Astrocyte (in vitro differentiated cells and primary cell): ENCODE measurements at regions not wholly inside any gene's neighbourhood (a gene's known extent, or its start where the extent isn't known, plus 50 kb on each side); places are given as distances from the start of the nearest gene placed in this dataset.

Source experiments
- DNase-seq: peaks from one replicate; pipeline ENCODE4 v3.0.0-alpha.2; 2010; ENCODE audit warnings: low read depth
- FAIRE-seq: peaks from 2 replicates; lab custom pipeline; 2011; peaks lifted over from hg19 to GRCh38; lab: Jason Lieb, UNC
- H2AFZ ChIP-seq: 2 replicates; pipeline ENCODE4 v1.6.0; 2012; ENCODE audit warnings: low read depth, low read length, inconsistent platforms
- H3K27ac ChIP-seq: 2 replicates; pipeline ENCODE4 v1.5.1; 2011; ENCODE audit warnings: low read depth, low read length, inconsistent platforms
- H3K27me3 ChIP-seq: 2 replicates; pipeline ENCODE4 v1.6.0; 2011; ENCODE audit warnings: low read length, inconsistent platforms; ENCODE audit not compliant: insufficient read depth
- H3K36me3 ChIP-seq: 2 replicates; pipeline ENCODE4 v1.5.1; 2011; ENCODE audit warnings: low read length, inconsistent platforms; ENCODE audit not compliant: insufficient read depth
- H3K4me1 ChIP-seq: 2 replicates; pipeline ENCODE4 v1.5.1; 2011; ENCODE audit warnings: low read length, inconsistent platforms; ENCODE audit not compliant: insufficient read depth
- H3K4me2 ChIP-seq: 2 replicates; pipeline ENCODE4 v1.6.0; 2012; ENCODE audit warnings: low read length, inconsistent platforms
- H3K4me3 ChIP-seq: 2 replicates; pipeline ENCODE4 v1.5.1; 2011; ENCODE audit warnings: low read depth, mild to moderate bottlenecking, low read length, inconsistent platforms; ENCODE audit not compliant: insufficient read depth
- H3K79me2 ChIP-seq: 2 replicates; pipeline ENCODE4 v1.6.0; 2012; ENCODE audit warnings: mild to moderate bottlenecking, low read length, inconsistent platforms; ENCODE audit not compliant: insufficient read depth
- H3K9ac ChIP-seq: 2 replicates; pipeline ENCODE4 v1.6.0; 2012; ENCODE audit warnings: mild to moderate bottlenecking, low read length, inconsistent platforms
- H3K9me3 ChIP-seq: 2 replicates; pipeline ENCODE4 v1.5.1; 2012; ENCODE audit warnings: low read depth, mild to moderate bottlenecking, low read length, inconsistent platforms; ENCODE audit not compliant: insufficient read depth
- H4K20me1 ChIP-seq: 2 replicates; pipeline ENCODE4 v1.6.0; 2012; ENCODE audit warnings: low read length, inconsistent platforms; ENCODE audit not compliant: insufficient read depth
- H3K27ac Mint-ChIP-seq: one replicate; pipeline ENCODE4 v1.8.0; 2021; ENCODE audit warnings: mild to moderate bottlenecking, mixed read lengths; ENCODE audit not compliant: unreplicated experiment
- H3K27me3 Mint-ChIP-seq: one replicate; pipeline ENCODE4 v1.8.0; 2021; ENCODE audit warnings: low read depth, mixed read lengths; ENCODE audit not compliant: unreplicated experiment
- H3K36me3 Mint-ChIP-seq: one replicate; pipeline ENCODE4 v1.8.0; 2021; ENCODE audit warnings: low read depth, mixed read lengths; ENCODE audit not compliant: unreplicated experiment
- H3K4me1 Mint-ChIP-seq: one replicate; pipeline ENCODE4 v1.8.0; 2021; ENCODE audit warnings: low read depth, mixed read lengths; ENCODE audit not compliant: unreplicated experiment
- H3K4me3 Mint-ChIP-seq: one replicate; pipeline ENCODE4 v1.8.0; 2021; ENCODE audit warnings: mild to moderate bottlenecking, moderate library complexity, mixed read lengths; ENCODE audit not compliant: unreplicated experiment
- H3K9me3 Mint-ChIP-seq: one replicate; pipeline ENCODE4 v1.8.0; 2021; ENCODE audit warnings: mild to moderate bottlenecking, mixed read lengths; ENCODE audit not compliant: unreplicated experiment
- EZH2 ChIP-seq: IDR thresholded peaks from 2 replicates; pipeline ENCODE4 v1.6.1; 2012; ENCODE audit warnings: mild to moderate bottlenecking, low read length, inconsistent platforms; ENCODE audit not compliant: insufficient read depth
- TF ChIP-seq, protein P1 (sequence below): IDR thresholded peaks from 2 replicates; pipeline ENCODE4 v1.5.1; 2011; ENCODE audit warnings: low read depth, mild to moderate bottlenecking, inconsistent platforms, low read length, moderate library complexity; ENCODE audit not compliant: insufficient read depth

DNA sequence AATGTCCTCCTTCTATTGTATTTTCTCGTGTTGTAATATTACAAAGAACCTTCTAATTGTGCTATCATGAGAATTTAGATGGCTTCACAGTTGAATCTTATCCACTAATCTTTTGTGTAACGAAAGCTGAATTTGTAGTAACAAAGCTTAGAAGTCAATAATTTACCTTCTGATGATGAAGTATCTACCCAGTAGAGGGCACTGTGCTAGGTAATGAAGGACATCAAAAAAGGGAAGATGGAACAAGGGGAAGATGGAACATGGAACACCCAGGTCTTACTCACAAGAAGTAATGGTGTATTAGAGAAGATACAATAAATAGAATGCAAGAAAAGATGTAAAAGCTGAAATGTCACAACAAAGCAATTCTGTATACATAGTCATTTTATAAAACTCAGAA lies 131.0 kb upstream of the CCNG1 start:
- Histone ChIP-seq H3K79me2 (no peaks in the 10 kb centered on the region), H2AFZ (no peak overlapping the region), H3K9ac (no peak overlapping the region), H3K36me3 (no peaks in the 10 kb centered on the region), H3K27me3 (no peaks in the 10 kb centered on the region), H3K4me2 (no peak overlapping the region), H3K9me3 (peaks cover under 1% of the 10 kb centered on the region), H4K20me1 (no peaks in the 10 kb centered on the region), H3K4me3 (no peak overlapping the region), H3K27ac (no peak overlapping the region), H3K4me1 (no peaks in the 10 kb centered on the region)
- H3K27ac Mint-ChIP-seq = no peak overlapping the region
- H3K27me3 Mint-ChIP-seq = no peaks in the 10 kb centered on the region
- H3K4me3 Mint-ChIP-seq = no peak overlapping the region
- TF ChIP-seq, protein P1, sequence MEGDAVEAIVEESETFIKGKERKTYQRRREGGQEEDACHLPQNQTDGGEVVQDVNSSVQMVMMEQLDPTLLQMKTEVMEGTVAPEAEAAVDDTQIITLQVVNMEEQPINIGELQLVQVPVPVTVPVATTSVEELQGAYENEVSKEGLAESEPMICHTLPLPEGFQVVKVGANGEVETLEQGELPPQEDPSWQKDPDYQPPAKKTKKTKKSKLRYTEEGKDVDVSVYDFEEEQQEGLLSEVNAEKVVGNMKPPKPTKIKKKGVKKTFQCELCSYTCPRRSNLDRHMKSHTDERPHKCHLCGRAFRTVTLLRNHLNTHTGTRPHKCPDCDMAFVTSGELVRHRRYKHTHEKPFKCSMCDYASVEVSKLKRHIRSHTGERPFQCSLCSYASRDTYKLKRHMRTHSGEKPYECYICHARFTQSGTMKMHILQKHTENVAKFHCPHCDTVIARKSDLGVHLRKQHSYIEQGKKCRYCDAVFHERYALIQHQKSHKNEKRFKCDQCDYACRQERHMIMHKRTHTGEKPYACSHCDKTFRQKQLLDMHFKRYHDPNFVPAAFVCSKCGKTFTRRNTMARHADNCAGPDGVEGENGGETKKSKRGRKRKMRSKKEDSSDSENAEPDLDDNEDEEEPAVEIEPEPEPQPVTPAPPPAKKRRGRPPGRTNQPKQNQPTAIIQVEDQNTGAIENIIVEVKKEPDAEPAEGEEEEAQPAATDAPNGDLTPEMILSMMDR = no peak
- H3K9me3 Mint-ChIP-seq = no peaks in the 10 kb centered on the region
- FAIRE-seq = no peak
- DNase-seq = no peak
- no peaks in the 10 kb centered on the region for H3K36me3 Mint-ChIP-seq
- no peaks in the 10 kb centered on the region for H3K4me1 Mint-ChIP-seq

DNA sequence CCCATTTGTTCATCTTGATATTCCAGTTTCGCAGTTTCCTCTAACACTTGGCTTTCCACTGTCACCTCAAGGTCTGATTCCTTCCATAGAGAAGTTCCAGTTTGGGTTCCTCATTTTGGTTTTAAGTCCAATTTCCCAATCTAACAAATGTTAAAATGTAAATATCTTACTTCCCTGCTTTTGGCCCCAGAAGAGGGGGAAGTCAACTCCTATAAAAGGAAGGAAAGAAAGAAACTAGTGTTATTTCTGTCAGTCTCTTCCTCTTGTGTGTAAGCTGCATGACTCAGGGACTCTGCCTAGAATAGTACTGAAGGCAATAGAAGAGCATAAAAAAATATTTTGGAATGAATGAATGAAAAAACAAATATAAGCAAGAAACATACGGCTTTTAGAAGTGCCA lies 127.5 kb upstream of the CCNG1 start:
- Histone ChIP-seq H3K9me3 (peaks cover 3% of the 10 kb centered on the region), H3K79me2 (no peaks in the 10 kb centered on the region), H3K4me1 (no peaks in the 10 kb centered on the region), H3K36me3 (no peaks in the 10 kb centered on the region), H3K4me3 (no peak overlapping the region), H3K27me3 (no peaks in the 10 kb centered on the region), H3K9ac (no peak overlapping the region), H3K4me2 (no peak overlapping the region), H3K27ac (no peak overlapping the region), H2AFZ (no peak overlapping the region), H4K20me1 (no peaks in the 10 kb centered on the region)
- H3K36me3 Mint-ChIP-seq = no peaks in the 10 kb centered on the region
- TF ChIP-seq, protein P1 = no peak
- TF ChIP-seq EZH2 = no peak
- H3K9me3 Mint-ChIP-seq = peaks cover 10% of the 10 kb centered on the region
- no peak for FAIRE-seq
- no peak overlapping the region for H3K4me3 Mint-ChIP-seq
- no peaks in the 10 kb centered on the region for H3K4me1 Mint-ChIP-seq
- no peak for DNase-seq
- H3K27me3 Mint-ChIP-seq = no peaks in the 10 kb centered on the region
- H3K27ac Mint-ChIP-seq = no peak overlapping the region

- Mint-ChIP-seq H3K27ac (no peak overlapping the region), H3K9me3 (peaks cover 10% of the 10 kb centered on the region), H3K4me1 (no peaks in the 10 kb centered on the region), H3K27me3 (no peaks in the 10 kb centered on the region), H3K36me3 (no peaks in the 10 kb centered on the region), H3K4me3 (no peak overlapping the region)
- no peak overlapping the region for H3K4me2 ChIP-seq
- DNase-seq (no peak), FAIRE-seq (no peak)
- no peak overlapping the region for H3K27ac ChIP-seq
- peaks cover 3% of the 10 kb centered on the region for H3K9me3 ChIP-seq
- no peaks in the 10 kb centered on the region for H4K20me1 ChIP-seq
- no peaks in the 10 kb centered on the region for H3K79me2 ChIP-seq
- H3K27me3 ChIP-seq = no peaks in the 10 kb centered on the region
- no peak overlapping the region for H3K4me3 ChIP-seq
- no peaks in the 10 kb centered on the region for H3K36me3 ChIP-seq
- H3K4me1 ChIP-seq = no peaks in the 10 kb centered on the region
- H2AFZ ChIP-seq = no peak overlapping the region
- no peak for TF ChIP-seq EZH2
- TF ChIP-seq, protein P1 = no peak
- no peak overlapping the region for H3K9ac ChIP-seq
Observed at GRCh38 chr5:163310997-163311396, 126.4 kb upstream of the CCNG1 start.
